ENCODE measurements at regions not wholly inside any gene's neighbourhood (a gene's known extent, or its start where the extent isn't known, plus 50 kb on each side); places are given as distances from the start of the nearest gene placed in this dataset.

DNA sequence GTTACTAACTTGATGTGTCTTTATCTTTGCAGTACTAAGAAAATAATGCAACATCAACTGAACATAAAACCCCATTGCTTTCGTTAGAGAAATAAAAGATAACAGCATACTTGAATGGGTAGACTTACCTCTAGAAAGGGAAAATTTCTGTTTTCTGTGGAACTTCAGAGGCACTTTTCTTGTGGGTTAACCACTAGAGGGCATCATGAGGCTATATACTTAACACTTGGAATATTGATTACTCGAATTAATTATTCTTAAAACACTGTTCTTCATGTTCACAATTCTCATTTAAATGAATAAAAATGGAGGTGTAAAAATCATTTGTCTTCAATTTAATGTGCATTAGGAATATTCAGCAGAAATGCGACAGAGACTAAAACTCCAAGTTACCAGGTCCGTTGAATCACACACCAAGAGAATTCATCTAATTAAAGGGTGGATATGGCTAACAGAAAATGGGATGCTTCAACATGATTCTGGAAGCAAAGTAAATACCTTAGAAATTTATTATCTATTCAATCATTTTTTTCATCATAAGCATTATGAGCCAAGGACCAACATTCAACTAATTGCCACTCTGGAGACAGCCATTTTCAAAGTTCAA, 330.8 kb upstream of the PREP start:
- TF ChIP-seq, protein P1, sequence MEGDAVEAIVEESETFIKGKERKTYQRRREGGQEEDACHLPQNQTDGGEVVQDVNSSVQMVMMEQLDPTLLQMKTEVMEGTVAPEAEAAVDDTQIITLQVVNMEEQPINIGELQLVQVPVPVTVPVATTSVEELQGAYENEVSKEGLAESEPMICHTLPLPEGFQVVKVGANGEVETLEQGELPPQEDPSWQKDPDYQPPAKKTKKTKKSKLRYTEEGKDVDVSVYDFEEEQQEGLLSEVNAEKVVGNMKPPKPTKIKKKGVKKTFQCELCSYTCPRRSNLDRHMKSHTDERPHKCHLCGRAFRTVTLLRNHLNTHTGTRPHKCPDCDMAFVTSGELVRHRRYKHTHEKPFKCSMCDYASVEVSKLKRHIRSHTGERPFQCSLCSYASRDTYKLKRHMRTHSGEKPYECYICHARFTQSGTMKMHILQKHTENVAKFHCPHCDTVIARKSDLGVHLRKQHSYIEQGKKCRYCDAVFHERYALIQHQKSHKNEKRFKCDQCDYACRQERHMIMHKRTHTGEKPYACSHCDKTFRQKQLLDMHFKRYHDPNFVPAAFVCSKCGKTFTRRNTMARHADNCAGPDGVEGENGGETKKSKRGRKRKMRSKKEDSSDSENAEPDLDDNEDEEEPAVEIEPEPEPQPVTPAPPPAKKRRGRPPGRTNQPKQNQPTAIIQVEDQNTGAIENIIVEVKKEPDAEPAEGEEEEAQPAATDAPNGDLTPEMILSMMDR (IDR thresholded peaks at IDR 0.05) = peak; percentile 76
- no peak for TF ChIP-seq EZH2 (IDR thresholded peaks at IDR 0.05; ENCODE audit: borderline replicate concordance, insufficient read depth, low read depth, low read length, poor library complexity, severe bottlenecking)
